ENCODE measurements at regions not wholly inside any gene's neighbourhood (a gene's known extent, or its start where the extent isn't known, plus 50 kb on each side); places are given as distances from the start of the nearest gene placed in this dataset.

DNA sequence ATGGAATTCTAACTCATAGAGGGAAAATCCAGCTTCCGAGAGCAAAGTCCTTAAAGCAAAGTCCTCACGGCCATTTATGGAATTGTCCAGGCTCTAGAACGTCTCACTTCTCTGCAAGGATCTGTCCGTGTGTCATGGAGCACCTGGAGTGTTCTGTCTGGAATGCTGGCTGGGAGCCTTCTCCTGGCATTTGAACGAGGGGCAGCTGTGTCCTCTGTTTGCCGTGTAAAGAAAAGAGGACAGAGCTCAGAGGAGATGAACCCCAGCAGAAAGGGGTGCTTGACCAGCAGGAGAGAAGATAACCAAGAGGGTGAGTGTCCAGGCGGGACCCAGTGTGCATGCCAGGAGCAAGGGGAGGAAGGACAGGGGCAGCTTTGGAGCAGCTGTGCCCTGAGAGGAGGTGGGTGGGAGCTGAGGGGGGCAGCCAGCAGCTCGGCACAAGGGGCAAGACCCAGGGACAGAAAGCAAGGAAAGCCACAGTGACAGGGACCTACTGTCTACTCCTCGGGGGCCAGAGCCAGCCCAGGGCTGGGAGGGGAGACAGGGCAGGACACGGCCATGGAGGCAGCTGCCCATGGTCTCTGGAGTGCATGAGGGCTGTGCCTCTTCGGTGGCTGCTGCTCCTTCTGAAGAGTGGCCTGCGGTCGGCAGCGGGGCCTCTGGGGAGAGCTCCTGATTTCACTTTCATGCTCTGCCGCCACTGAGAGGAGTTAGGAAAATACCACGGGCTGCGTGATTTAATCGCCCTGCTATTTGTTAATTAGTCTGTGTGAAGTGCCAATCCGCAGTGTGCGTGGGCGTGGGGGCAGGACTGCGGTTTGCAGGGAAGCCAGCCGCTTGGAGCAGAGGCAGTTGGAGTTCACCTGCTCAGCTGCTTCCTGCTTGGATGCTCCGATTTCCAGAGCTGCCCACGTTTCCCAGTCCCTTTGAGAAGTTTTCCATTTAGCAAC lies 149.3 kb upstream of the SHH start (continued):
- TF ChIP-seq, protein P1, sequence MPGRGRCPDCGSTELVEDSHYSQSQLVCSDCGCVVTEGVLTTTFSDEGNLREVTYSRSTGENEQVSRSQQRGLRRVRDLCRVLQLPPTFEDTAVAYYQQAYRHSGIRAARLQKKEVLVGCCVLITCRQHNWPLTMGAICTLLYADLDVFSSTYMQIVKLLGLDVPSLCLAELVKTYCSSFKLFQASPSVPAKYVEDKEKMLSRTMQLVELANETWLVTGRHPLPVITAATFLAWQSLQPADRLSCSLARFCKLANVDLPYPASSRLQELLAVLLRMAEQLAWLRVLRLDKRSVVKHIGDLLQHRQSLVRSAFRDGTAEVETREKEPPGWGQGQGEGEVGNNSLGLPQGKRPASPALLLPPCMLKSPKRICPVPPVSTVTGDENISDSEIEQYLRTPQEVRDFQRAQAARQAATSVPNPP (CRISPR knock-in tag; IDR thresholded peaks at IDR 0.05) = no peak
- TF ChIP-seq HNRNPL (IDR thresholded peaks at IDR 0.05; ENCODE audit: low read depth, low read length) (peak; percentile 79; the same call in 1 of the 2 replicates), HNRNPLL (IDR thresholded peaks at IDR 0.05; ENCODE audit: low read depth, low read length, poor library complexity, severe bottlenecking) (peak; percentile 35), NR2C2 (CRISPR knock-in tag; IDR thresholded peaks at IDR 0.05; ENCODE audit: borderline replicate concordance) (no peak; the same call in 1 of the 2 replicates), ZNF614 (CRISPR knock-in tag; IDR thresholded peaks at IDR 0.05; ENCODE audit: borderline replicate concordance) (no peak), SCMH1 (CRISPR knock-in tag; IDR thresholded peaks at IDR 0.05; ENCODE audit: borderline replicate concordance) (no peak), ZBTB7A (CRISPR knock-in tag; IDR thresholded peaks at IDR 0.05) (no peak), RBFOX2 (IDR thresholded peaks at IDR 0.05; ENCODE audit: low read depth, low read length) (peak; percentile 73), ZFP36 (IDR thresholded peaks at IDR 0.05; ENCODE audit: borderline replicate concordance, low read depth, low read length, partially characterized antibody) (no peak), ZMAT3 (CRISPR knock-in tag; conservative IDR thresholded peaks at IDR 0.05) (no peak)
- TF ChIP-seq, protein P2, sequence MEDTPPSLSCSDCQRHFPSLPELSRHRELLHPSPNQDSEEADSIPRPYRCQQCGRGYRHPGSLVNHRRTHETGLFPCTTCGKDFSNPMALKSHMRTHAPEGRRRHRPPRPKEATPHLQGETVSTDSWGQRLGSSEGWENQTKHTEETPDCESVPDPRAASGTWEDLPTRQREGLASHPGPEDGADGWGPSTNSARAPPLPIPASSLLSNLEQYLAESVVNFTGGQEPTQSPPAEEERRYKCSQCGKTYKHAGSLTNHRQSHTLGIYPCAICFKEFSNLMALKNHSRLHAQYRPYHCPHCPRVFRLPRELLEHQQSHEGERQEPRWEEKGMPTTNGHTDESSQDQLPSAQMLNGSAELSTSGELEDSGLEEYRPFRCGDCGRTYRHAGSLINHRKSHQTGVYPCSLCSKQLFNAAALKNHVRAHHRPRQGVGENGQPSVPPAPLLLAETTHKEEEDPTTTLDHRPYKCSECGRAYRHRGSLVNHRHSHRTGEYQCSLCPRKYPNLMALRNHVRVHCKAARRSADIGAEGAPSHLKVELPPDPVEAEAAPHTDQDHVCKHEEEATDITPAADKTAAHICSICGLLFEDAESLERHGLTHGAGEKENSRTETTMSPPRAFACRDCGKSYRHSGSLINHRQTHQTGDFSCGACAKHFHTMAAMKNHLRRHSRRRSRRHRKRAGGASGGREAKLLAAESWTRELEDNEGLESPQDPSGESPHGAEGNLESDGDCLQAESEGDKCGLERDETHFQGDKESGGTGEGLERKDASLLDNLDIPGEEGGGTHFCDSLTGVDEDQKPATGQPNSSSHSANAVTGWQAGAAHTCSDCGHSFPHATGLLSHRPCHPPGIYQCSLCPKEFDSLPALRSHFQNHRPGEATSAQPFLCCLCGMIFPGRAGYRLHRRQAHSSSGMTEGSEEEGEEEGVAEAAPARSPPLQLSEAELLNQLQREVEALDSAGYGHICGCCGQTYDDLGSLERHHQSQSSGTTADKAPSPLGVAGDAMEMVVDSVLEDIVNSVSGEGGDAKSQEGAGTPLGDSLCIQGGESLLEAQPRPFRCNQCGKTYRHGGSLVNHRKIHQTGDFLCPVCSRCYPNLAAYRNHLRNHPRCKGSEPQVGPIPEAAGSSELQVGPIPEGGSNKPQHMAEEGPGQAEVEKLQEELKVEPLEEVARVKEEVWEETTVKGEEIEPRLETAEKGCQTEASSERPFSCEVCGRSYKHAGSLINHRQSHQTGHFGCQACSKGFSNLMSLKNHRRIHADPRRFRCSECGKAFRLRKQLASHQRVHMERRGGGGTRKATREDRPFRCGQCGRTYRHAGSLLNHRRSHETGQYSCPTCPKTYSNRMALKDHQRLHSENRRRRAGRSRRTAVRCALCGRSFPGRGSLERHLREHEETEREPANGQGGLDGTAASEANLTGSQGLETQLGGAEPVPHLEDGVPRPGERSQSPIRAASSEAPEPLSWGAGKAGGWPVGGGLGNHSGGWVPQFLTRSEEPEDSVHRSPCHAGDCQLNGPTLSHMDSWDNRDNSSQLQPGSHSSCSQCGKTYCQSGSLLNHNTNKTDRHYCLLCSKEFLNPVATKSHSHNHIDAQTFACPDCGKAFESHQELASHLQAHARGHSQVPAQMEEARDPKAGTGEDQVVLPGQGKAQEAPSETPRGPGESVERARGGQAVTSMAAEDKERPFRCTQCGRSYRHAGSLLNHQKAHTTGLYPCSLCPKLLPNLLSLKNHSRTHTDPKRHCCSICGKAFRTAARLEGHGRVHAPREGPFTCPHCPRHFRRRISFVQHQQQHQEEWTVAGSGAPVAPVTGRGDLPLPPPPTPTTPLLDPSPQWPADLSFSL (CRISPR knock-in tag; IDR thresholded peaks at IDR 0.05) = no peak
- TF ChIP-seq, protein P3, sequence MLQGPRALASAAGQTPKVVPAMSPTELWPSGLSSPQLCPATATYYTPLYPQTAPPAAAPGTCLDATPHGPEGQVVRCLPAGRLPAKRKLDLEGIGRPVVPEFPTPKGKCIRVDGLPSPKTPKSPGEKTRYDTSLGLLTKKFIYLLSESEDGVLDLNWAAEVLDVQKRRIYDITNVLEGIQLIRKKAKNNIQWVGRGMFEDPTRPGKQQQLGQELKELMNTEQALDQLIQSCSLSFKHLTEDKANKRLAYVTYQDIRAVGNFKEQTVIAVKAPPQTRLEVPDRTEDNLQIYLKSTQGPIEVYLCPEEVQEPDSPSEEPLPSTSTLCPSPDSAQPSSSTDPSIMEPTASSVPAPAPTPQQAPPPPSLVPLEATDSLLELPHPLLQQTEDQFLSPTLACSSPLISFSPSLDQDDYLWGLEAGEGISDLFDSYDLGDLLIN (CRISPR knock-in tag; IDR thresholded peaks at IDR 0.05; ENCODE audit: borderline replicate concordance) = no peak
- TF ChIP-seq, protein P4, sequence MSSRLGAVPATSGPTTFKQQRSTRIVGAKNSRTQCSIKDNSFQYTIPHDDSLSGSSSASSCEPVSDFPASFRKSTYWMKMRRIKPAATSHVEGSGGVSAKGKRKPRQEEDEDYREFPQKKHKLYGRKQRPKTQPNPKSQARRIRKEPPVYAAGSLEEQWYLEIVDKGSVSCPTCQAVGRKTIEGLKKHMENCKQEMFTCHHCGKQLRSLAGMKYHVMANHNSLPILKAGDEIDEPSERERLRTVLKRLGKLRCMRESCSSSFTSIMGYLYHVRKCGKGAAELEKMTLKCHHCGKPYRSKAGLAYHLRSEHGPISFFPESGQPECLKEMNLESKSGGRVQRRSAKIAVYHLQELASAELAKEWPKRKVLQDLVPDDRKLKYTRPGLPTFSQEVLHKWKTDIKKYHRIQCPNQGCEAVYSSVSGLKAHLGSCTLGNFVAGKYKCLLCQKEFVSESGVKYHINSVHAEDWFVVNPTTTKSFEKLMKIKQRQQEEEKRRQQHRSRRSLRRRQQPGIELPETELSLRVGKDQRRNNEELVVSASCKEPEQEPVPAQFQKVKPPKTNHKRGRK (CRISPR knock-in tag; IDR thresholded peaks at IDR 0.05) = no peak
- TF ChIP-seq, protein P5, sequence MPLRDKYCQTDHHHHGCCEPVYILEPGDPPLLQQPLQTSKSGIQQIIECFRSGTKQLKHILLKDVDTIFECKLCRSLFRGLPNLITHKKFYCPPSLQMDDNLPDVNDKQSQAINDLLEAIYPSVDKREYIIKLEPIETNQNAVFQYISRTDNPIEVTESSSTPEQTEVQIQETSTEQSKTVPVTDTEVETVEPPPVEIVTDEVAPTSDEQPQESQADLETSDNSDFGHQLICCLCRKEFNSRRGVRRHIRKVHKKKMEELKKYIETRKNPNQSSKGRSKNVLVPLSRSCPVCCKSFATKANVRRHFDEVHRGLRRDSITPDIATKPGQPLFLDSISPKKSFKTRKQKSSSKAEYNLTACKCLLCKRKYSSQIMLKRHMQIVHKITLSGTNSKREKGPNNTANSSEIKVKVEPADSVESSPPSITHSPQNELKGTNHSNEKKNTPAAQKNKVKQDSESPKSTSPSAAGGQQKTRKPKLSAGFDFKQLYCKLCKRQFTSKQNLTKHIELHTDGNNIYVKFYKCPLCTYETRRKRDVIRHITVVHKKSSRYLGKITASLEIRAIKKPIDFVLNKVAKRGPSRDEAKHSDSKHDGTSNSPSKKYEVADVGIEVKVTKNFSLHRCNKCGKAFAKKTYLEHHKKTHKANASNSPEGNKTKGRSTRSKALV (CRISPR knock-in tag; IDR thresholded peaks at IDR 0.05) = no peak

Measured in HepG2 (cell line).